Progenitor cell of endocrine pancreas (in vitro differentiated cells): ENCODE measurements at regions not wholly inside any gene's neighbourhood (a gene's known extent, or its start where the extent isn't known, plus 50 kb on each side); places are given as distances from the start of the nearest gene placed in this dataset.

Experiments used
- DNase-seq: peaks from one replicate; pipeline ENCODE4 v3.0.0; 2021; ENCODE audit warnings: low spot score; ENCODE audit not compliant: unreplicated experiment
- H3K27ac Mint-ChIP-seq: 2 replicates; pipeline ENCODE4 v1.8.0; 2021; ENCODE audit warnings: mild to moderate bottlenecking, moderate library complexity, mixed read lengths
- H3K27me3 Mint-ChIP-seq: 2 replicates; pipeline ENCODE4 v1.8.0; 2021; ENCODE audit warnings: mixed read lengths
- H3K36me3 Mint-ChIP-seq: 2 replicates; pipeline ENCODE4 v1.8.0; 2022; ENCODE audit warnings: mixed read lengths; ENCODE audit not compliant: insufficient read depth
- H3K4me1 Mint-ChIP-seq: 2 replicates; pipeline ENCODE4 v1.8.0; 2021; ENCODE audit warnings: low read depth, mixed read lengths
- H3K4me3 Mint-ChIP-seq: 2 replicates; pipeline ENCODE4 v1.8.0; 2021; ENCODE audit warnings: low read depth, mild to moderate bottlenecking, moderate library complexity, mixed read lengths
- H3K9me3 Mint-ChIP-seq: 2 replicates; pipeline ENCODE4 v1.8.0; 2021; ENCODE audit warnings: low read depth, mixed read lengths
- CTCF ChIP-seq: fragments of 200-600 bp; sonication (generic); IDR thresholded peaks from one replicate; pipeline ENCODE4 v1.5.0; 2021; ENCODE audit warnings: antibody characterized with exemption, mild to moderate bottlenecking; ENCODE audit not compliant: unreplicated experiment

GRCh38 chr5:111016801-111017200 is 54.7 kb upstream of the TSLP start:
- H3K4me3 Mint-ChIP-seq: no peak overlapping the region
- H3K9me3 Mint-ChIP-seq: no peaks in the 10 kb centered on the region
- no peak for DNase-seq
- TF ChIP-seq CTCF: no peak
- no peaks in the 10 kb centered on the region for H3K36me3 Mint-ChIP-seq
- no peak overlapping the region for H3K27ac Mint-ChIP-seq
- H3K27me3 Mint-ChIP-seq: peaks cover 3% of the 10 kb centered on the region
- no peaks in the 10 kb centered on the region for H3K4me1 Mint-ChIP-seq

- H3K27me3 Mint-ChIP-seq: peaks cover 10% of the 10 kb centered on the region
- no peak for DNase-seq
- no peak overlapping the region for H3K27ac Mint-ChIP-seq
- no peaks in the 10 kb centered on the region for H3K4me1 Mint-ChIP-seq
- no peaks in the 10 kb centered on the region for H3K36me3 Mint-ChIP-seq
- H3K4me3 Mint-ChIP-seq: no peak overlapping the region
- TF ChIP-seq CTCF: no peak
- H3K9me3 Mint-ChIP-seq: no peaks in the 10 kb centered on the region
Measured at GRCh38 chr5:111017731-111018130, 53.8 kb upstream of the TSLP start.
